HG03439 (cell line): ENCODE measurements at regions not wholly inside any gene's neighbourhood (a gene's known extent, or its start where the extent isn't known, plus 50 kb on each side); places are given as distances from the start of the nearest gene placed in this dataset.
"Not testable (repeated sequence)": the region's sequence is repeated elsewhere in the genome, so short reads cannot be mapped to it uniquely, and the experiment has no call there.

Experiments
- ATAC-seq: cut with Tn5 transposase; IDR thresholded peaks from one replicate; pipeline ENCODE4 v1.9.1; 2021; ENCODE audit warnings: mild to moderate bottlenecking, moderate library complexity; ENCODE audit not compliant: unreplicated experiment

GRCh38 chr5:62790348-62790747 lies 211.7 kb downstream of the LRRC70 start:
- no peak for ATAC-seq

GRCh38 chr5:62786099-62786498 lies 207.5 kb downstream of the LRRC70 start:
- no peak for ATAC-seq

- no peak for ATAC-seq
These were observed 207.0 kb downstream of the LRRC70 start for GRCh38 chr5:62785588-62785987.

- no peak for ATAC-seq
These were observed 204.9 kb downstream of the LRRC70 start for GRCh38 chr5:62783374-62784057.

GRCh38 chr5:62780888-62781287 lies 202.3 kb downstream of the LRRC70 start:
- no peak for ATAC-seq

- ATAC-seq, result no peak
These were observed 201.6 kb downstream of the LRRC70 start for GRCh38 chr5:62780230-62780629.

- peak; percentile 54 for ATAC-seq
These were observed 200.4 kb downstream of the LRRC70 start for GRCh38 chr5:62779010-62779422.

- peak; percentile 17 for ATAC-seq
These were observed 199.8 kb downstream of the LRRC70 start for GRCh38 chr5:62778316-62779009.

- ATAC-seq, result not testable (repeated sequence)
These were observed 198.5 kb downstream of the LRRC70 start for GRCh38 chr5:62777081-62777480.

- ATAC-seq, result not testable (repeated sequence)
These were observed 198.0 kb downstream of the LRRC70 start for GRCh38 chr5:62776592-62776991.

GRCh38 chr5:62773460-62773859 lies 194.8 kb downstream of the LRRC70 start:
- ATAC-seq, result no peak

- no peak for ATAC-seq
These were observed 192.7 kb downstream of the LRRC70 start for GRCh38 chr5:62771341-62771740.

- ATAC-seq, result no peak
These were observed 189.0 kb downstream of the LRRC70 start for GRCh38 chr5:62767650-62768049.

GRCh38 chr5:62767077-62767476 lies 188.5 kb downstream of the LRRC70 start:
- no peak for ATAC-seq

GRCh38 chr5:62762503-62762902 lies 183.9 kb downstream of the LRRC70 start:
- ATAC-seq, result no peak

GRCh38 chr5:62757686-62758085 lies 179.1 kb downstream of the LRRC70 start:
- not testable (repeated sequence) for ATAC-seq

- ATAC-seq, result not testable (repeated sequence)
These were observed 174.4 kb downstream of the LRRC70 start for GRCh38 chr5:62752998-62753367.

- ATAC-seq, result not testable (repeated sequence)
These were observed 173.7 kb downstream of the LRRC70 start for GRCh38 chr5:62752056-62752997.

- no peak for ATAC-seq
These were observed 163.6 kb downstream of the LRRC70 start for GRCh38 chr5:62742207-62742606.

GRCh38 chr5:62741761-62742160 lies 163.1 kb downstream of the LRRC70 start:
- no peak for ATAC-seq

- no peak for ATAC-seq
These were observed 159.1 kb downstream of the LRRC70 start for GRCh38 chr5:62737766-62738165.
